HL-60/S4 treated with retinoic acid at 250 ng/mL for 4 days and 3 days (cell line): ENCODE measurements at regions not wholly inside any gene's neighbourhood (a gene's known extent, or its start where the extent isn't known, plus 50 kb on each side); places are given as distances from the start of the nearest gene placed in this dataset.
"Not testable (repeated sequence)": the region's sequence is repeated elsewhere in the genome, so short reads cannot be mapped to it uniquely, and the experiment has no call there.

ENCODE experiments used
- in situ Hi-C: fragments of 300-500 bp; cut with MboI; formaldehyde crosslinking; loops from 2 replicates; pipeline ENCODE4 v1.7.0; 2022; ENCODE audit warnings: low sequenced_read_pairs

DNA sequence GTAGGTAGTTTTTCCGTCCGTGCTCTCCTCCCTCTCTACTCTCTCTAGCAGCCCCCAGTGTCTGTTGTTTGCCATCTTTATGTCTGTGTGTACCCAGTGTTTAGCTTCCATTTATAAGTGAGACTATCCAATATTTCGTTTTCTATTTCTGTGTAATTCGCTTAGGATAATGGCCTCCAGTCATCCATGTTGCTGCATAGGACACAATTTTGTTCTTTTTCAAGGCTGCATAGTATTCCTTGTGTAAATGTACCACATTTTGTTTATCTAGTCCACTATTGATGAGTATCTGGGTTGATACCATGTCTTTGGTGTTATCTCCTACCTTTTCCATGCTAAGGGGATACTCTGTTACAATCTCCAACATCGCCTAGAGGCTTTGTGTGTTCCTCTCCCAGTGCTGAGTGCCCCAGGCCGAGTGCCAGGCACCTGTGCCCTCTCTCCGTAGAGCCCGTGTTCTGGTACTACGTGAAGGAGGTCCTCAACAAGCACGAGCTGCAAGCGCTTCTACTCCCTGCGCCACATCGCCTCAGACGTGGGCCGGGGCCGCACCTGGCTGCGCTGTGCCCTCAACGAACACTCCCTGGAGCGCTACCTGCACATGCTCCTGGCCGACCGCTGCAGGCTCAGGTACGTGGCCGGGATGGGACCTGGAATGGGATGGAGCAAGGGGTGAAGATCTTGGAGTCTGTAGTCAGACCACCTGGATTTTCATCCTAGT lies 51.0 kb downstream of the NPIPB11 start:
- in situ Hi-C loops = not testable (repeated sequence)

DNA sequence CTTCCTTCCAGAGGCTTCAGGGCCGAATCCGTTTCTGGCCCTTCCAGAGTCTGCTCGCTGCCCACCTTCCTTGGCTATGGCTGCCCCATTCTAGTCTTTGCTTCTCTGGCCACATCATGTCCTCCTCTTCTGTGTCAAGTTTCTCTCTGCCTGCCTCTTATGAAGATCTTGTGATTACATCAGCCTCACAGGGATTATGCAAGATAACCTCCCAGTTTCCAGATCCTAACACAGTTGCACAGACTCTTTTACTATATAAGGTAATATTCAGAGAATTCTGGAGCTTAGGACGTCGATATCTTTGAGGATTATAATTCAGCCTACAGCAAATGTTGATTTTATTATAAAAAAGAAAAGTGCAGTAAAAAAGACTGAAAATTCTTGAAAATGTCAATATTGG lies 52.1 kb downstream of the NPIPB11 start:
- in situ Hi-C loops = not testable (repeated sequence)

DNA sequence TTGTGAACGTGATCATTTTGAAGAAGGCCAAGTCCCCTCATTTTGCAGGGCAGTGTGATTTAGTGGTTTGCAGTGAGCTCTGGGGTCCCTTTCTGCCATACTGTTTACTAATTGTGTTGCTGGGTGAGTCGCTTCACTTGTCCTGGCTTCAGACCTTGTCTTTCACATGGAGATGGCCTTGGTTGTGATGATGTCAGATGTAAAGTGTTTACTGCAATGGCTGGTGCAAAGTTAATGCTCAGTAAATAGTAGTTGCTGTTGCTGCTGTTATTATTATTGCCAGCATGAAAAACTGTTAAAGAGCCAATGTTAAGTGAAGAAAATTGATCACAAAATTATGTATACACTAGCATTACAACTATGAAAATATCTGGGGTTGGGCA lies 53.9 kb downstream of the NPIPB11 start:
- in situ Hi-C loops = not testable (repeated sequence)

DNA sequence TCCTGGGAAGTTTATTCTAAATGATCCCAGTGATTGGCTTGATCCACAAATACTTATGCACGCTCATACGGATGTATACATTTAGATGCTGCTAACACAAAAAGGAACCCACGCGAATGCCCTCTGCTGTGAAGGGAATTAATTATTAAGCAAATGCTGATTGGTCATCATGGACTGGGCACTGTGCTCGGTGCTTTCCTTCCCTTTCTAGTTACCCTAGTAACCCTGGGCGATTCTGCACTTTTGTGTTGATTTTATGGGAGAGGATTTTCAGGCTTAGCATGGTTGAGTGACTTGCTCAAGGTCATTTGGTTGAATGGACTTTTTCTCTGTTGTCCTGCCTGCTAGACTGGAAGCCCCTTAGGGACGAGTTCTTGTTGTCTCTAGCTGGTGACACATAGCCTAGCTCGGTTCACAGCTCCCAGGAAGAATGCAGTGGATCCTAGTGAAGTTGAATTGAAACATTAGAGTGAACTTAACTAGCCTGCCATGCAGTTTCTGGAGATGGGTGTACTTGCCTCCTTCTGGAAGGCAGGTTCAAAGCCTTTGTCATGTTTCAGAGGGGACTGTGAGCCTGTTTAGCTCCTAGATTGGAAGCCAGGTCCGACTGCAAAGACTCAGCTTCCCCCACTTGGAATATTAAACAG lies 54.4 kb downstream of the NPIPB11 start:
- in situ Hi-C loops = not testable (repeated sequence)

DNA sequence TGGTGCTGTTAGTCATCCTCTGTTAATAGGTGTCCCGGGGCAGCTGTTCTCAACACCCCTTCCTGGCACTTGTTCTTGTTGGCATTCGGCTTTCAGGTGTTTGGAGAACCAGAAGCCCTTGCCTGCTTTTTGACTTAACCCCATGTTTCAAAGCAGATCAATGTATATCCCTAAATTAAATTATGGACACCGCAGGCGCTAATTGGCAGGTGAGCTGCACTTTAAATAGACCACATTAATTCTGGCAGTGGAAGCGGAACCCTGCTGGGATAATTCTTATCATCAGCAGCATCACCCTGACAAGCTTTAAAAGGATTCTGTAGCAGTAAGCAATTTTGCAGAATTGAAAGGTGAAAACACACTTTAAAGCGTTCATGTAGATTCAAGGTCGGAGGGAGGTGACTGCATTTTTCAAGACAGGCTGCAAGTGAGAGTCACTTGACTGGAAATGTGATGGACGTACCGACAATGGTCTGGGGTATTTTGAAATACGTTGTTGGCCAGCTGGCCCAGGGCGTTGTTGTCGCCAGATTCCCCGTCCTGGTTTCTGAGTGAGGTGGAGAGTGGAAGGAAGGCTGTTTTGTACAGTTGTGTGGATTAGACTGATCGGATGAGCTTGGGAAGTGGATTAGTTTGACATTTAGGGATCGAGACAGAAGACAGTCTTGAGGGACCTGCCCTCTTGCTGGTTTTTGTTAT lies 55.1 kb downstream of the NPIPB11 start:
- in situ Hi-C loops = not testable (repeated sequence)

DNA sequence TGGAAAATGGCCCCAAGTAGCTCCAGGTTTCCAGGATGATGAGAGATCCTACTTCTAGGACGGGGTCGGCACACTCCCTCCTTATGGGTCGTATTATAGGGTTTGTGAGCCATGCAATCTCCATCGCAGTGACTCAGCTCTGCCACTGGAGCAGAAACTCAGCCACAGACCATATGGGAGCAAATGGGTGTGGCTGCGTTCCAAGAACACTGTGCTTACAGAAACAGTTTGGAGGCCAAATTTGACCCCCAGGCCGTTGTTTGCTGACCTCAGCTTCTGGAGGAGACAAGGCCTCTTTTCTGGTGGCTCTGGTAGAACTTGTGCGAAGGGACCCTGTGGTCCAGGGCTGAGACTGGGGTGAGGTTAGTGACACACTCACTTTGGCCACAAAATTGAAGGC lies 56.5 kb downstream of the NPIPB11 start:
- in situ Hi-C loops = not testable (repeated sequence)

DNA sequence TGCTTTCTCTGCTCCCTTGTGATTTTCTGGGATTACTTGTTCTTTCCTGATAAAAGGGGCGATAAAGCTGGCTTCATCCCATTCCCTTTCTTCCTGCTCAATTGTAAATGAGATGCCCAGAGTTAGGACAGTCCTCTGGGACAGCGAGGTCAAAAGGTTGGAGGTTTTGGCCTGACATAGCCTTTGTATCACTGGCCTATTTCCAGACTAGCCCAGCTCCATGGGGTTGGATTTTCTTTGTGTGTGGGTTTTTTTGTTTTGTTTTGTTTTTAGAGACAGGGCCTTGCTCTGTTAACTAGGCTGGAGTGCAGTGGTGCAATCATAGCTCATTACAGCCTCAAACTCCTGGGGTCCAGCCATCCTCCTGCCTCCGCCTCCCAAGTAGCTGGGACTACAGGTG lies 57.8 kb downstream of the NPIPB11 start:
- in situ Hi-C loops = not testable (repeated sequence)

DNA sequence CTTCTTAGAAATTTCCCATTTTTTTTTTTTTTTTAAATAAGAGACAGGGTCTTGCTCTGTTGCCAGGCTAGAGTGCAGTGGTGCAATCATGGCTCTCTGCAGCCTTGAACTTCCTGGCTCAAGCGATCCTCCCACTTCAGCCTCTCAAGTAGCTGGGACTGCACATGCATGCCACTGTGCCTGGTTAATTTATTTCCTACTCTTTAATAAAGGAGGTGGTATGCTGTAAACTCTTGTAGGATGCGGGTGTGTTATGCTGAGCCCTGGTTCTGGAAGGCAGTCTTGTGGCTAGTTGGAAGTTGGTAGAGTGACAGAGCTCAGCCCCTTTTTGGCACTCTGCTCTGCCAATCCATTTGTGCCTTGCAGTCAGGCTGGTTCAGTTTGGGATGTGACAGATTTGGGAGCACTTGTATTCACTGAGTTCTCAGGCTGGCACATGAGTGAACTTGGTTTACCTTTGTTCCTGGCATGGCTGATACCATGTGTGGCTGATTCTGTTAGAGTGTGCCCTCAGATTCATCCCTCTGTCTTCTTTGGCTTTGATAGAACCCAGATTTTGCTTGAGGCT lies 58.3 kb downstream of the NPIPB11 start:
- in situ Hi-C loops = not testable (repeated sequence)

DNA sequence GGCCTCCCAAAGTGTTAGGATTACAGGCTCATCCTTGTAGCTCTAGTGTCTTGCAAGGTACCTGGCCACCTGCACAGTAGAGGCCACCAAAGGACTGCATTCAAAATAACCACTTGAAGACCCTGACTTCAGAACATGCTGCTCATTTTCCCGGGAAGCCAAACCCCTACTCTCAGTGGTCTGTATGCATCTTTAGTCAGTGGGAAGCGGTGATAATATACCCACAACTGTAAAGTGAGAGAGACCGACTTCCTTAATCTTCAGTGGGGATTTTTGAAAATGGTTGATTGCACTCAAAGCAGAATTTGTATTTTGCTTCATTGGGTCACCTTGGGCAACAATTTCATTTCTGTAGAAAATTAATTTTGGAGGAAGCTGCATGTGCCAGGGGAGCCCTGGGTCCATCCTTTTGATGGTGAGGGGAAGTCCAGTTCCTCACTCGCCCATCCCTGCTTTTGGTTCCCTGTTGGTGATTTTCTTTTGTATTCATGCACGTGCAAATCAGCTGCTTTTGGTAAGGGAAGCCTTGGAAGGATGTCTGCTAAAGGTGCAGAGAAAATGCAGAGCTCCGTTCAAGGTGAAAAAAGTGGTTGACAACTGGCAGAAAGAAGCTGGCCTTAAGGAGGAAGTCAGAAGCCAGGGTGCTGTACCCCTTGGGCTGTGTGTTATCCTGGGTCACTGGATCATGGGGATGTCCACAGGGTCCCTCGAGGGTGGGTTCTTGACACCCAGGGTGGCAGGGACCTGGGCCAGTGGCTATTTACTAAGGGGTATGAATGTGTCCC lies 59.5 kb downstream of the NPIPB11 start:
- in situ Hi-C loops = not testable (repeated sequence)

DNA sequence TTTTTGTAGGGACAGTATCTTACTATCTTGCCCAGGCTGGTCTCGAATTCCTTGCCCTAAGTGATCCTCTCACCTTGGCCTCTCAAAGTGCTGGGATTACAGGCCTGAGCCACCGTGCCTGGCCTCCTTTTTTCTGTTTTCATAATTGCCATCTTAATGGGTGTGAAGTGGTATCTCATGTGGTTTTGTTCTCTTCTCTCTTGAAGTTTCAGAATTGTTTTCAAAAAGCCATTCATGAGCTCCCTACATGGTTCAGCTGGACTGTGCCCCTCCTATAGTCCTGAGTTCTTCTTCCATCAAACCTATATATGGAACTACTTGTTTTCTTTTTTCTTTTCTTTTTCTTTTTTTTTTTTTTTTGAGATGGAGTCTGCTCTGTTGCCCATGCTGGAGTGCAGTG lies 60.3 kb downstream of the NPIPB11 start:
- in situ Hi-C loops = not testable (repeated sequence)

DNA sequence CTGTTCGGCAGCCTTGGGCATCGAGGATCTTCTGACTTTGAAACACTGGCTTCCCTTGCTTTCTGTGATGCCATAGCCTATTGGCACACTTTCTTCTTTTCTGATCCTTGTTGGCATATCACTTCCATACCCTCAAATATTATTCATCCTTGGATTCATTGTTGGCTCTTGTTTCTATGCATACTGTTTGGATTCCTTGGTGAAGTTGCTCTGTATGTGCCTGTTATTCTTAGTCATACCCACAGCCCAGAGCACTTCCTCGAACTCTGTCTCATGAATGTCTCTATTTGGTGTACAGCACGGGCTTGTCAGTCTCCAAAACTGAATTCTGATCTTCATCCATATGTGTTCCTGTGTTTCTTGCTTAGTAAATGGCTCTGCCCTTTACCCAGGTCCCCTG lies 63.6 kb downstream of the NPIPB11 start:
- in situ Hi-C loops = not testable (repeated sequence)

DNA sequence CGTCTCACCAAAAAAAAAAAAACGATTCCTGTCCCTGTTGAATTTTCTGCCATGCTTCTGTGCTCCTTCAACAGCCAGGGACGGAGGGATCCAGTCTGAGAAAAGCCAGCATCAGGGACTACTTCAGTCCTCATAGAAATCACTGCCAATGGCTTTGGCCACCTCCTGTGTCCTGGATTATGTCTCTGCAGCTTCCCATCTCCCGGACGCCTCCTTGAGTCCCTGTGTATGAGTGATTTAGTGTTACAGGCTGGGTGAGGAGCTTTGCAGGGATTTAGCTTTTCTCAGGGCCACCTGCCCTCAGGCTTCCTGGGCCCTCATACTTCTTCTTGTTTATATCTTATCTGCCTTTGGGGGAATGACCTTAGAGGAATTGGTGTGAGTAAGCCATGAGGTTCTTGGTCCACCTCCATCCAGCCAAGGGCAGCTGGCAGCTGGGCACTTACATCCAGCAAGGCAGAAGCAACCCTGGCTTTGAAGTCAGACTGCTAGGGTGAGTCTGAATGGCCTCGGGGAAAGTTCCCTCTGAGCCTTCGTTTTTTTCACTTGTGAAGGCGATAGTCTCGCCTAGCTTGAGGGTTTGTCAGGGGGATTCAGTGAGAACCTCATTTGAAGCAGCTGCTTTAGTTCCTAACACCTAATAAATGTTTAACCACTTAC lies 65.6 kb downstream of the NPIPB11 start:
- in situ Hi-C loops = not testable (repeated sequence)

DNA sequence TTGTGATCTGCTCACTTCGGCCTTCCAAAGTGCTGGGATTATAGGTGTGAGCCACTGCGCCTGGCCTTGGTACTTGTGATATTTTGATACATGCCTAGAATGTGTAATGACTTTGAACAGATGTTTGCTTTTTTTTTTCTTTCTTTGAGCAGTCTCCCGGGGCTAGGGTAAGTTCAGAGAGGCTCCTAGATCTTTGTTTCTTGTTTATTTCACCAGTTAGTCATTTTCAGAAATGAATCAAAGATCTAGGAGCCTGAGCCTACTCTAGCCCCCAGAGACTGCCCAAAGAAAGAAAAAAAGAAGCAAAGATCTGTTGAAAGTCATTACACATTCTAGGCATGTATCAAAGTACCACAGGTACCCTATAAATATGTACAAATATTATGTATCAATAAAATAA lies 66.3 kb downstream of the NPIPB11 start:
- in situ Hi-C loops = not testable (repeated sequence)

DNA sequence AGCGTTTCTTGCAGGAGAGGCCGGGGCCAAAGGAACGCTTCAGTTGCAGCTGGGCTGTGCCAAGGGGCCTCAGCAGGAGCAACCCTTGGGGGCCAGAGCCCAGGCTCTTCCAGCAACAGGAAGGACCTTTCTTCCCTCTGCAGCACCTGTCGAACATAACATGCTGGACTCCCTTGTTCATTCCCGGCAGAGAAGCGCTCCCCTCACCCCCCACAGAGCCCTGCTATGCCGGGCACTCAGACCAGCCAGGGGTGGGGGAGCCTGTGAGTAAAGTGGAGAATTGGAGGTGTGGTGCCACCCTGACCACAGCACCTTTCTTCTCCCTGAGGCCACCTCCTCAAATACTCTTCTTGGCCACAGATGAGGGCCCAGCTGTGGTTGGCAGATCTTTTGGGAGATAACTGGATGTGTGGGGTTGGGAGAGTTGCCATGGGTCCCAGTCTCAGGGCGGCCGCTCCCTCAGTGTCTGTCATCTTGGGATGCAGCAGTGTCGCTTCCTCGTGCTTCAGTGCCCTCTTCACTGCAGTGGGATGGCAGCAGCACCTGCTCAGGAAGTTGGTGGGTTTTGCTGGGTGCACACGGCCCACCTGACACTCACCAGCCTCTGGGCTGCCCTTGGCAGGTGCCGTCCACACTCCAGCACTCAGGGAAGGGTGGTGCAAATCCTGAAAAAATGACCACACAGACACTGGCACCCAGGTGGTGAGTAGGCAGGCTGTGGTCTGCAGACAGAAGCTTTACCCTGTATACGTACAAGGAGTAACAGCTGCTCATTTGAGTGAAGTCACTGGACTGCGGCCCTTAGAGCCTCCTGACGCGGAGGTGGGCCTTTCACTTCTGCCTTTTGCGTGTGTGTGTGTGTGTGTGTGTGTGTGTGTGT lies 67.5 kb downstream of the NPIPB11 start:
- in situ Hi-C loops = not testable (repeated sequence)

DNA sequence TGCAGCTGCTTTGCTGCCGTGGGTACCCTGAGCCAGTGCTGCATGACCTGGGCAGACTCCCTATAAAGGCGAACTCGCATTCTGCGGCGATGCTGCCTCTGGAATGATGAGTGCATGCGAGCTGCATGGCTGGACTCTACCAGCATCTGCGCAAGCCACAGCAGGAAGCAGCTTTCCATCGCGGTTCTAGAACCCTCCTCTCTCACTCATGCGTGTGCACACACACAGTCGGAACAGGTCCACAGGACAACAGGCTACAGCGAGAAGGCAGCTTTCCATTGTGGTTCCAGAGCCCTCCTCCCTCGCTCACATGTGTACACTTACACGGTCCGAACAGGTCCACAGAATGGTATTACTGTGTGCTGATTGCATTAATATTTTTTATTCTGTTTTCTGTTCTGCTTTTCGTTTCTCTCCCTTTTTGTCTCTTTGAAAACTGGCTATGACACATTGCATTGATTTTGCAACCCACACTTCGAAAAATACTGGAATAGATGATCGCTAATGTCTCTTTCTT lies 69.1 kb downstream of the NPIPB11 start:
- in situ Hi-C loops = not testable (repeated sequence)

DNA sequence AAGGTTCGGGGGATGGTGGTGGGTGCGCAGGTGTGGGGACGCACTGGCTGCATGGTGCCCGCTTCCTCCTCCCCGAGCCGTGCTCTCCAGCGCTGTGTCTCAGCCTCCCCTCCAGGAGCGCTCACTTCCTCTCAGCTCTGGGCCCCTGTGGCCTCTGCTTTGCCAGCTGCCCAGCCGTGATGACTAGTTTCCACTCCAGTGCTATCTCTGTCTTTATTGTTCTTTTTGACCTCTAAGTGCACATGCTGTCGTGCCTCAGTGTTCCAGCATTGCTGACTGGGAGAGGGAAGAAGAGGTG lies 71.0 kb downstream of the NPIPB11 start:
- in situ Hi-C loops = not testable (repeated sequence)

DNA sequence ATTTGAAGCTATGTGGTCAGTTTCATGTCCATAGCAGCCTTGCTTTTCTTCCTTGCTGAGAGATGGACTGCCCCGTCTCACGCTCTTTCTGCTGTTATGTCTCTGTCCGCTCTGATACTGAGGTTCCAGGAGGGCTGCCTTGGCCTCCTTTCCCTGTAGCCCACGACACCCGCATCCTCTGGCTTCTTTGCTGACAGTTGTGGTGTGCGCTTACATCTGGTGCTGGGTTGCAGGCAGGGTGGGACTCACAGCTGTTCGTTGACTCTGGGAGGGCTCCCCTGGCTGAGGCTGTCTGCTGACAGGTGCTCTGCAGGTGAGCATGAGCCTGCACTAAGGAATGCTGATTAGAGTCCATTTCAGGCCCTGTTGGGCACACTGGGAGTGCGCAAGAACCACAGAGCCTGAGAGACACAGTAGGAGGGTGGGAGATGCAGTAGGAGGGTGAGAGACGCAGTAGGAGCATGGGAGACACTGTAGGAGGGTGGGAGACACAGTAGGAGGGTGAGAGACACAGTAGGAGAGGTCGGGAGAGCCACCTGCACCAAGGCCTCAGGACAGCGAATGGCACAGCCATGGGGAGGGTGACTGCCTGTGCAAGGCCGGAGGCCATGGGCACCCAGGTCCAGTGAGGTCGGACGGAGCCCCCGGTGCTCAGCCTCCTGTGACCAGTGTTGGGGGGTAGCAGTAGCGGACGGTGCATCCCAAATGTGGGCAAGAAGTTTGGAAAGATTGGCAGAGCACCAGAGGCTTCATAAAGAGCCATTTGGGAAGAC lies 71.5 kb downstream of the NPIPB11 start:
- in situ Hi-C loops = not testable (repeated sequence)

DNA sequence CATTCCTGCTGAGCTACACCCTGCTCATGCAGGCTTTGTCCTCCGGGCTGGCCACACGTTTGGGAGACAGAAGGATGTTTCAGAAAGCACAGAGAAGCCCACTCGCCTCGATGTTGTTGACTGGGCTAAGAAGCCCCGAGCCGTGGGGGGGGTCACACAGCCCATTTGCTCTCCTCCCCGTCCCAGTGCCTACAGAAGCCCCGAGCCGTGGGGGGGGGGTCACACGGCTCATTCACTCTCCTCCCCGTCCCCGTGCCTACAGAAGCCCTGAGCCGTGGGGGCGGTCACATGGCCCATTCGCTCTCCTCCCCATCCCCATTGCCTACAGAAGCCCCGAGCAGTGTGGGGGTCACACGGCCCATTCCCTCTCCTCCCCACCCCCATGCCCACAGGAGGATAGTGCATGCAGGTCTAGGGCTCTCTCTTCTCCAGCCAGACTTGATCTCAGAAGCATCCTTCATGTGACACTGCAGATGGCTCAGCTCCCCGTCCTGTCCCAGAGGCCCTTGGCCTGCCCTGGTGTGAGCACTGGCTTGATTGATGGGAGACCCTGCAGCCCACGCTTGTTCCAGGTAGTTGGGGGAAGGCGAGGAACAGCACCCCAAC lies 72.9 kb downstream of the NPIPB11 start:
- in situ Hi-C loops = not testable (repeated sequence)
